ENCODE measurements at regions not wholly inside any gene's neighbourhood (a gene's known extent, or its start where the extent isn't known, plus 50 kb on each side); places are given as distances from the start of the nearest gene placed in this dataset.

- H3K9me2 ChIP-seq (ENCODE audit: insufficient read depth, low read length) = no peaks in the 10 kb centered on the region
- no peaks in the 10 kb centered on the region for H4K20me1 ChIP-seq (ENCODE audit: insufficient read depth)
- no peaks in the 10 kb centered on the region for H3K36me3 ChIP-seq (ENCODE audit: insufficient read depth, low read length)
- no peak overlapping the region for H3K4me3 ChIP-seq (ENCODE audit: low read length)
- no peaks in the 10 kb centered on the region for H3K9me3 ChIP-seq (ENCODE audit: low read length)
- H3F3A ChIP-seq (ENCODE audit: insufficient read depth, low read length, poor library complexity, severe bottlenecking) = no peaks in the 10 kb centered on the region
- no peak overlapping the region for H3K9ac ChIP-seq (ENCODE audit: low read length)
- H3K79me2 ChIP-seq (replicated peaks; ENCODE audit: insufficient read depth, low read length) = no peaks in the 10 kb centered on the region
- no peak overlapping the region for H3K27ac ChIP-seq (ENCODE audit: low read length)
- no peaks in the 10 kb centered on the region for H3K27me3 ChIP-seq (ENCODE audit: insufficient read depth, low read depth, low read length)
- no peak overlapping the region for H2AFZ ChIP-seq (ENCODE audit: low read depth, low read length)
- no peak overlapping the region for H3K4me2 ChIP-seq (ENCODE audit: low read length)
- TF ChIP-seq EP300 (conservative IDR thresholded peaks at IDR 0.05; ENCODE audit: poor library complexity, severe bottlenecking) = no peak
- TF ChIP-seq RAD21 (conservative IDR thresholded peaks at IDR 0.05) = no peak
- no peak for TF ChIP-seq MXI1 (conservative IDR thresholded peaks at IDR 0.05; ENCODE audit: poor library complexity, severe bottlenecking)
- TF ChIP-seq SMC3 (conservative IDR thresholded peaks at IDR 0.05; ENCODE audit: poor library complexity) = no peak
- TF ChIP-seq TAF1 (IDR thresholded peaks at IDR 0.05; ENCODE audit: low read depth) = no peak
- TF ChIP-seq CTCF (IDR thresholded peaks at IDR 0.05; ENCODE audit: poor library complexity, severe bottlenecking) = no peak
- TF ChIP-seq POLR2AphosphoS5 (IDR thresholded peaks at IDR 0.05) = no peak
- no peak for TF ChIP-seq REST (IDR thresholded peaks at IDR 0.05; ENCODE audit: borderline replicate concordance)
- no peak for TF ChIP-seq EZH2 (IDR thresholded peaks at IDR 0.05; ENCODE audit: borderline replicate concordance, insufficient read depth, low read length, poor library complexity, severe bottlenecking)
Measured at GRCh38 chr4:15314974-15315373, 112.9 kb upstream of the C1QTNF7 start.

GRCh38 chr4:15317246-15317645 lies 110.6 kb upstream of the C1QTNF7 start:
- Histone ChIP-seq H3K79me2 (replicated peaks; ENCODE audit: insufficient read depth, low read length) (no peaks in the 10 kb centered on the region), H3K9ac (ENCODE audit: low read length) (no peak overlapping the region), H3K27ac (ENCODE audit: low read length) (no peak overlapping the region), H3K36me3 (ENCODE audit: insufficient read depth, low read length) (no peaks in the 10 kb centered on the region), H3K9me3 (ENCODE audit: low read length) (no peaks in the 10 kb centered on the region), H4K20me1 (ENCODE audit: insufficient read depth) (no peaks in the 10 kb centered on the region), H2AFZ (ENCODE audit: low read depth, low read length) (no peak overlapping the region), H3K27me3 (ENCODE audit: insufficient read depth, low read depth, low read length) (no peaks in the 10 kb centered on the region), H3K4me3 (ENCODE audit: low read length) (no peak overlapping the region), H3F3A (ENCODE audit: insufficient read depth, low read length, poor library complexity, severe bottlenecking) (no peaks in the 10 kb centered on the region), H3K9me2 (ENCODE audit: insufficient read depth, low read length) (no peaks in the 10 kb centered on the region), H3K4me2 (ENCODE audit: low read length) (no peak overlapping the region)
- TF ChIP-seq RAD21 (conservative IDR thresholded peaks at IDR 0.05) = no peak
- TF ChIP-seq EZH2 (IDR thresholded peaks at IDR 0.05; ENCODE audit: borderline replicate concordance, insufficient read depth, low read length, poor library complexity, severe bottlenecking) = no peak
- TF ChIP-seq REST (IDR thresholded peaks at IDR 0.05; ENCODE audit: borderline replicate concordance) = no peak
- TF ChIP-seq MXI1 (conservative IDR thresholded peaks at IDR 0.05; ENCODE audit: poor library complexity, severe bottlenecking) = no peak
- TF ChIP-seq TAF1 (IDR thresholded peaks at IDR 0.05; ENCODE audit: low read depth) = no peak
- TF ChIP-seq EP300 (conservative IDR thresholded peaks at IDR 0.05; ENCODE audit: poor library complexity, severe bottlenecking) = no peak
- no peak for TF ChIP-seq SMC3 (conservative IDR thresholded peaks at IDR 0.05; ENCODE audit: poor library complexity)
- no peak for TF ChIP-seq CTCF (IDR thresholded peaks at IDR 0.05; ENCODE audit: poor library complexity, severe bottlenecking)
- no peak for TF ChIP-seq POLR2AphosphoS5 (IDR thresholded peaks at IDR 0.05)

Measured in neural cell (in vitro differentiated cells).